SK-N-DZ (cell line): ENCODE measurements at regions not wholly inside any gene's neighbourhood (a gene's known extent, or its start where the extent isn't known, plus 50 kb on each side); places are given as distances from the start of the nearest gene placed in this dataset.
A peak's percentile ranks its signal among the peaks of the same experiment; 100 is the strongest.
"Not testable (repeated sequence)": the region's sequence is repeated elsewhere in the genome, so short reads cannot be mapped to it uniquely, and the experiment has no call there.

ENCODE experiments used
- DNase-seq: peaks from one replicate; pipeline ENCODE4 v3.0.0-alpha.2; 2015; ENCODE audit warnings: low spot score

DNA sequence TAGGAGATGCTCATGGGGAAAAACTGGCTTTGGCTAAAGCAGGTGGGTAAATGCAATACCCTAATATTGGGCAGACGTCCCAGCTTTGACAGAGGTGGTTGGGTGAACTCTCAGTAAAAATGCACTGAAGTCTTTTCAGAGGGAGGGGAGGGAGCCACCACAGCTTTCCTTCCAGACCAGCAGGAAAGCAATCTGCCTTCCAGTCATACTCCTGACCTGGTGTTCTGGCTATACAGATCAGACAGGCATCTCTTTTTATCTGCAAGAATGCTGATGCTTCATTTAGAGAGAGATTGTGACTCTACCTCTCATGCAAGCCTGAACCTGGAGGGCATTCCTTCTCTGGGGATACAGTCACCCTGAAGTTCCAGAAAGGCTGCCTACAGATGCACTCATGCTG lies 52.6 kb upstream of the ICA1 start:
- no peak for DNase-seq

DNA sequence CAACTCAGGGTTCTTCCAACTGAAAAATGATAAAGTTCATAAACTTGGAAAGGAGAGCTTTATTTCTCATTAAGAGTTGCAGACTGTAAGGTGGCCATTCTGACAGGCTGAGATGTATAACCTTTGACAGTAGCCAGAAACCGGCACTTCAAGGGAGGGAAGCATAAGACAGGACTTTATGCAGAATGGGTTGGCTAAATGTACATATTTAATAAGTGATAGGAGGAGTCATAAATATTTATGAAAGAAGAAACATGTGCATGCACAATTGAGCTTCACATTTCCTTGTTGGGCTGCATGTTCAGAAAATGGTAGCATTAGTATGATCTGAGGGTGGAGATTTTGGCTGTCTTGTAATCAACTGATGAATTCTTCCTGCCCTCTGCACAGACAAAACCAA lies 57.1 kb upstream of the ICA1 start:
- no peak for DNase-seq

DNA sequence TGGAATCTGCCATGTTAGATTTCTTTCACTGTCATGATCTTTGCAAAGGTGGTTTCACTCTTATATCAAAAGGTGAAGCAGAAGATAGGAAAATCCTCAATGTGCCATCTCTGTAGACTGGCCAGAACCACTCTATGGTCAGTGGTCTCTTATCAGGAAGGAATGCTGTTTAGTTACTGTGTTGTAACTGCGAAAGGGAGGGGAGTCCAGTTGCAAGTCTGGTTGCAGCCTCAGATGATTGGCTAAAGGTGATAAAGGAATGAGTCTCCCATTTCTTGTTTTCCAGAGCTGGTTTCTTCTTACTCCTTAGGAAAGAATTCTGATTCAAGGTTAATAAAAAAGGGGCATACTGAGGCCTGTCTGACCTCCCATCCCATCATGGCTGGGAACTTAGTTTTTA lies 58.2 kb upstream of the ICA1 start:
- no peak for DNase-seq

DNA sequence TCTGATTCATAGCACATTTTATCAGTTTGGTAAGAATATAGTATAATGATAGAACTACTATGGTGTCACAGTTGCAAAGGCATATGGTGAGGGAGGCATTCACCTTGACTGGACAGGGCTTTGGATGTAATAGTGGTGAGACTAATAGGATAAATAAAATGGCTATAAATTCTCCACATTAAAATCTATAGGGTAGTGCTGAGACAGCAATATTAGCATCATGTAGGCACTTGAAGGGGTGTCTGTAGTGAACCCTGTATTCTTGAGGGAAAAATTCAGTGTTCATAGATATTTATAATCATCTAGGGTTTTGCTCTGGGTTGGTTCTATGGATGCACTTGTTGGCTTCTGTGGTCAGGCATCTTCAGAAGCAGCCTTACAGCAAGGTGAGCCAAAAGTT lies 59.3 kb upstream of the ICA1 start:
- DNase-seq = no peak

DNA sequence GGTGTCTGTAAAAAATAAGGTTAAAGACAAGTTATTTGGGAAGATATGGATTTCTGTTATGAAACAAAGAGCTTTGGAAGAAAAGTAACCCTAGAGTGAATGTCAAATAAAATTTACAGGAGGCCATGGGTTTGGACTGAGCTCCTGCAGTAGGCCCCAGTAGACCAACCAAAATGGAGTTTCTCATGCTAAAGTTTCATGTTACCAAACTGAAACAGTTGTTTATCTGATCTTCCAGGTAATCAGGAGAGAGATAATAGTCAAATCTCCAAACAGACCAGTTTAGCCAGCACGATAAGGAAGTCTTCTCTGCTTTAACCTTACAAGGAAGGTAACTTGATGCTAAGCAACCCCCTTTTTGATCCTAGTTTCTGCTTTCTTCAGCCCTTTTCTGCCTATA lies 60.7 kb upstream of the ICA1 start:
- DNase-seq = no peak

DNA sequence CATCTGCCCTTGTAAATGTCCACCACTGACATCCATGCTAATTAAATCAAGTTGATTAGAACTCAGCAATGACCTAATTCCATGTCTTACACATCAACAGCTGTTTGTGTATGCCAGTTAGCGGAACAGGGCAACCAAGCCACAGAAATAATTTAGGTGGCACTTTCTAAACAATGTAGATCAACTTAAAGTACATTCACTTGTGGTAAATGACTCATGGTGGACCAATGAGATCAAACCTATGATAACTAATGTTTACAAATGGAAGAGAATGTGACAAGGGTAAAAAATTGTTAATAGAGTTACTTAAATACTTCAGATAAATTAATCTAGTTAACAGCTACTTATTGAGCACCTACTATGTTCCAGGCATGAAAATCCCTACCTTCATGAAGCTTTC lies 63.1 kb upstream of the ICA1 start:
- no peak for DNase-seq

DNA sequence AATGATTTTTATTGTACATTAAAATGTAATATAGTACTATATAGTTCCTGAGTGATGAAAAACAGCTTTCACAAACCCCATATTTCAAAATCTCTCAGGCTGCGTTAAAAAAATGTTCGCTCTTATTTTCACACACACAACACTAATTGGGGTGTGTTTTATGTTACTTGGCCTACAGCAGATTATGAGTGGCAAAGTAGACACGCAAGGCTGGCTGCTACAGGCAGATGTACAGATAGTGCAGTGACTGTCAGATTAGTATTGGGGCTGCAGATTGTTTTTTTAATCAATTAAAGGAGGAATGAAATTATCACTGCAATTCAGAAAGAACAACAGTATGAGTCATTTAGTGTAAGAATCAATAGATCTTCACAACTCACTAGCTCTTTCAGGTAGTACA lies 65.2 kb upstream of the ICA1 start:
- peak; percentile 93 for DNase-seq

DNA sequence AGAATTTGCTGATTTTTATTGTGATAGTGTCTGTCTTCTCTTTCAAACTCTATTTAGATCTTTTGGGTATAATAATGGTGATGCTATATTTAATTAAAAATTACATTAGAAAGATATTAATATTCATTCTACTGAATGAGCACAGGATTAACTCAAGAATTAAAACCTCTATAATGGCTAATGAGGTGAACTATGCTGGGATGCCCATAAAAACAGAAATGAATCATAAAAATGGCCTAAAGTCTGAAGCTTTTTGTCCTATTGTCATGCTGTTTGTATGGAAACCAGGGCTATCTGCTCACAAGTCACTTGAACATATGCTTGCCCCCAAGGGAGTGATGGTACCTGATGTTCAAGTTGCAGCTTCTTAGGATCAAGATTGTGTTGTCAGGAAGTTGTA lies 76.2 kb upstream of the ICA1 start:
- DNase-seq = no peak

DNA sequence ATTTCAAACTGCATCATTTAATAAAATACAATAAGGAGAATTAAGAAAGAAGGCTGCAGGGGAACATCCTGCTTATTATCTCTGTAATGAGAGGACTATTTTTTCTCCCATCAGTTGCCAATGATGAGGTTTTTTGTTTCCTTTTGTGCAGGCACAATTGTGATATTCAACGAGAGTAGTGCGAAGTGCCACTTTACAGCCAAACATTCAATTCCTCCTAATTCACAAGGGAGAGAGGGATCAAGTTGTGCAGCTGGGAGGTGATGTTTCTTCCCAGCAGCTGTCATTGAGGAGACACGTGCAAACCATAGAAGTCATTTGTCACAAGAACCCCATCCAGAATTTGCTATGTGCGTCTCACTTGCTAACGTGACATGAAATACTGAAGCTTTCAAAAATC lies 81.6 kb upstream of the ICA1 start:
- DNase-seq = no peak

DNA sequence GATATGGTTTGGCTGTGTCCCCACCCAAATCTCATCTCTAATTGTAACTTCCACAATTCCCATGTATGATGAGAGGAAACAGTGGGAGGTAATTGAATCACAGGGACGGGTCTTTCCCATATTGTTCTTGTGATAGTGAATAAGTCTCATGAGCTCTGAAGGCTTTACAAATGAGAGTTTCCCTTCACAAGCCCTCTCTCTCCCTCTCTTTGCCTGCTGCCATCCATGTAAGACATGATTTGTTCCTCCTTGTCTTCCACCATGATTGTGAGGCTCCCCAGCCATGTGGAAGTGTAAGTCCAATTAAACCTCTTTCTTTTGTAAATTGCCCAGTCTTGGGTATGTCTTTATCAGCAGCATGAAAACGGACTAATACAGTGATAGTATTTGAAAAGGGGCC lies 85.4 kb upstream of the ICA1 start:
- DNase-seq = not testable (repeated sequence)

DNA sequence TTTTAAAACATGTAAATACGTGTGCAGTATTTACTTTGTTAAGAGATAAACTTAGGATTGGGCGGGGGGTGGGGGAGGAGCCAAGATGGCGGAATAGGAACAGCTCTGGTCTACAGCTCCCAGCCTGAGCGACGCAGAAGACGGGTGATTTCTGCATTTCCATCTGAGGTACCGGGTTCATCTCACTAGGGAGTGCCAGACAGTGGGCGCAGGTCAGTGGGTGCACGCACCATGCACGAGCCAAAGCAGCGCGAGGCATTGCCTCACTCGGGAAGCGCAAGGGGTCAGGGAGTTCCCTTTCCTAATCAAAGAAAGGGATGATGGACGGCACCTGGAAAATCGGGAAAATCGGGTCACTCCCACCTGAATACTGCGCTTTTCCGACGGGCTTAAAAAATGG lies 81.8 kb upstream of the NXPH1 start:
- not testable (repeated sequence) for DNase-seq

DNA sequence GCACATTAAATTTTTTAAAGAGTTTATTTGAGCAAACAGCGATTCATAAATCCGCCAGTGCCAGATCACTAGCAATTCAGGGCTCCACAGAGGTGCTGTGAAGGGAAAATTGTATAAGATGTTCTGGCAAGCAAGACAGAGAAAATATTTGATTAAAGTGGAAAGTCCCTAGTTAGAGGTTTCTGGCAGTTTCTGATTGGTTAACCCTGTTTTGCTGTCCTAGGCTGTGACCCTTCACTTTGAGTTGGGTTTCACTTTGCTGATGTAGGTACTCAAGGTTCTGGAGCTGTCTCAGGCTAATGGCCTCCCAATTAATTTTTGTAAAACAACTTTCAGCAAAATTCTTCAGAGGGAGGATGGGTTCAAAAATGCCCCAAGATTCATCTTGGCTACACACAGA lies 79.4 kb upstream of the NXPH1 start:
- DNase-seq = no peak

DNA sequence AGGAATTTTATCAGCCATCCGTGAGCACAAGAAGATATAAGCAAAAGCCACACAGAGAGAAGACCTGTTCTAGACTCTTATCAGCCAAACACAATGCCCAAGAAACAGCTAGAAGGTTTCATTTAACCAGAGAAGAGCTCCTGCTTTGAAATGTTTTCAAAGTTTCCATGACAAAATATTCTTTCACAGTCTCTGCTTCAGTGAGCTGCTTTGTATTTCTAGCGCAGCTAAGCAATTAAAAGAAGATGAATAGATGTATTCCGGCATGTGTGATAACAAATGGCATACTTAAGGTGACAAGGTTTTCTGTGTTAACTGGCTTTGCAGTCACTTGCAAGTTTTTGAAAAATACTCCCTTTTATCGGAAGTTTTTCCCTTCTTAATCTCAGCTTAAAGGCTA lies 78.9 kb upstream of the NXPH1 start:
- no peak for DNase-seq

DNA sequence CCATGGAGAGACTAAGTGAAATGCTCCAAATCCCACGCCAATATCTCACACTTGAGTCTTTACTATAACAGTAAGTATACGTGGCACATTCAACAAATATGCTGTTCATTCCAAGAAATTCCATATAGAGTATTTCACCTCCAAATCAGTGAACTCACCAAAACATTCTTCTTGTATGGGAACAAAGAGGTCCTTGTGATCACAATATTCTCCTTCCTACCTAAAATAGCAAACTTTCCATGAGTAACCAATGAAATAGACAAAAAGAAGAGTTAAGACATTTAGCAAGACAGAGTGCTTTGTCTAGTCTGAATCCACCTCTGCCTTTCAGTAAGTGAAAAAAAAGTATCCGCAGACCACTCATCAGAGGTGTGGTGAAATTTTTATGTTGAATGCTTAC lies 77.3 kb upstream of the NXPH1 start:
- DNase-seq = no peak

DNA sequence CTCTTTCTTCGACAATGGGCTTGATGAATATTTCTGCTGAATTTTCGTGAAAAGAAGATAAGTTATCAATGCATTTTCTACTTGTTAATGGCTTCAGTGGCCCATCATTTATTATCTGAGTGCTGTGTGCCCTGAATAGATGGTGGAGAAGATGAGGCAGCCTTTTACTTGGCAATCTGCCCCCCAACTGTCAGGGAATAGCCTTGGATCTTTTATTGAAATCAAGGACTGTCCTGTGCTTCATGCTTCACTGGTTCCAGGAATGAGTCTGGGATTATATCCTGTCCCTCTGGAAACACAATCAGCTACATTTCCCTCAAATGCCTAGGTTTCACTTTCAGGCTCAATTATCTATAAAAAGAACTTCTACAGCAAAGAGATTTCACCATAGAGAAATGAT lies 75.9 kb upstream of the NXPH1 start:
- DNase-seq = peak; percentile 92

DNA sequence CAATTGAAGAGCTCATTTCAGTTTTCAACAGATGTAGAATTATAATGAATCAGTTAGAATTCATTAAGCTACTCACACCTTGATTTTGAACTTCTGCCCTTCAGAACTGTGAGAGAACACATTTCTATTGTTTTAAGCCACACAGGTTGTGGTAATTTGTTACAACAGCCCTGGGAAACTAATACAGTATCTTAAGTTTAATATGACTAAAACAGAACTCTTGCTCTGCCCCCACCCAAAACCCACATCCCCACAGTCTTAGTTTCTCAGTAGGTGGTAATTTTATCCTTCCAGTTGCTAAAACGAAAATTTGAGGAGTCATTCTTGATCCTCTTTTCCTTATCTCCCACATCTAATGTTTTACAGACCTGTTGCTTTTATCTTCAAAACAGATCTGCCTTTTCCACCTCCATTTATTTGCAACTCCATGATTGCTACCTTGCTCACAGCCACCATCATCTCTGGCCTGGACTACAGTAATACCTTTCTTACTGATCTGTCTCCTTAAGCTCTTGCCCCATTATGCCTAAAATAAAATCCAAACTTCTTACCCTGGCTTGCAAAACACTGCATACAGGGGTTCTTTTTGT lies 72.8 kb upstream of the NXPH1 start:
- no peak for DNase-seq

DNA sequence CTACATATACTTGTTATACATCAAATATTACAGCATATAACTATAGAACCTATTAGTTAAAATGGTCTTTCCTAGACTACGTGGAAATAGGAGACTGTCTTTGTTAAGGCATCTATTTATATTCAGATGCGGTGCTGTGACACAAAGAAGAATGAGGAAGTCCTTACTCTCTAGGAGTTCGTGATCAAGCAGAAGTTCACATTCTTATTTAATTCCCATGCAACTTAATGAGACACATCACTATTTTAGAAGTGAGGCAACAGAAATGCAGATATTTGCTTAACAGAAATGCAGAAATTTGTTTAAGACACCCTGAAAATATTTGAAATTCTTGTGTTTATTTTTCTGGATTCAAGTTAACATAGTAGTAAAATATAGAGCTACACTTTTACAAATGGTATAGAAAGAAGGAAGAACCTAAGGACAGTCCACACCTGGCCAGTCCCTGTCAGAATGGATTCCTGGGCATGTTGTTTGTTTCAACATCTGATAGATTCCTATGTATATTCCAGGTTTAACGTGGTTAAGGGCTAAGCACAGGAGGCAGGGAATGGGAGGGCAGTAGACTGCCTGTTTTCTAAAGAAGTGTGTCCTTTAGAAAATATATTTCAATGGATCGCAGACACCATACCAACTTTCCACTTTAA lies 70.6 kb upstream of the NXPH1 start:
- DNase-seq = no peak

DNA sequence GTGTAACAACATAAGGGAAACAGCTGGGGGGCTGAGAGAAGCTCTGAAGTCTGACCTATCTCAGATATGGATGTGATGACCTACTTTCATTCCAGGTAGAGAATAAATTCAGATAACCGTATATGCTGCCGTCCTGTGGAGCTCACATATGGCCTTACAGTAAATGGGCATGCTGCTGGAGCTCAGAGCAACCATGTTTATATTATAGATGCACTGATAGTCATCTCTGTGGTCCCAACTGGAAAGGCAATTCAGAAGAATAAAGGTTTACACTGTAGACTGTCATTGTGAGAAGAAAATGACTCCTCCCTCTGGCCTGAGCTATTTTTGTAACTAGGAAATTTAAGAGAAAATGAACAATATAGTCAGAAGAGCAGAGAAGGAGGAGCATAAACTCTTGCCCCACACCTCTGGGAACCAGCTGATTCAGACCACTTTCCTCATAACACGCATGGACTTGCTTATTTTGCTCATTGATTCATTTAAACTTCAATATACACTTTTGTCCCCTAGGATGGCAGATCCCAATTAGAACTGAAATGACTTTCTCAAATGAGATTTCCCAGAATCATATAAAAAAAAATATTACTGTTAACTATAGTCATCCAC lies 69.9 kb upstream of the NXPH1 start:
- peak; percentile 67 for DNase-seq

DNA sequence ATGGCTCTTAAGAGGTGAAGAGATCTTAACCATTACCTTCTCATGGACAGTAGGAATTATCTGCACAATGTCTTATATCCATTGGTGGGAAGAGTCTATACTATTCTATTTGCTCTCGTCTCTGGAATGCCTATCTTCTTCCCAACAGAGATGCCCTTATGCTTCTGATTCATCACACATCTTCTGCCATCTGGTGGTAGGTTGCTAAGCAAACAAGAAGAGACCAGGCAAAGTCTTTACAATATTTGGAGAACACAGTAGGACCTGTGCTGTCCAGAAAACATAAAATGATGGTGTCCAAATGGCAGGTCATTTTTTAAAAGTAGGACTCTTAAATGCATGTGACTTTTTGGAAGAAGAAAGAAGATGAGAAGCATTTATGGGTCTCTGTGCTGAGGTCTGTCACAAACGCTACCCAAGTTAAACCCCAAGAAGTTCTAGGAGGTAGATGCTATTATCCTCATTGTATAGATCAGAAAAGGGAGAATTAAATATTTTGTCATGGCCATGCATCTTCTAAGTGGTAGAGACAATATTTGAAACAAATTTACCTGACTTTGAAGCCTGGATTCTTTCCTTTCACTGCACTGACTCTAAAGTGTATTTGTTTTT lies 67.8 kb upstream of the NXPH1 start:
- DNase-seq = peak; percentile 76

DNA sequence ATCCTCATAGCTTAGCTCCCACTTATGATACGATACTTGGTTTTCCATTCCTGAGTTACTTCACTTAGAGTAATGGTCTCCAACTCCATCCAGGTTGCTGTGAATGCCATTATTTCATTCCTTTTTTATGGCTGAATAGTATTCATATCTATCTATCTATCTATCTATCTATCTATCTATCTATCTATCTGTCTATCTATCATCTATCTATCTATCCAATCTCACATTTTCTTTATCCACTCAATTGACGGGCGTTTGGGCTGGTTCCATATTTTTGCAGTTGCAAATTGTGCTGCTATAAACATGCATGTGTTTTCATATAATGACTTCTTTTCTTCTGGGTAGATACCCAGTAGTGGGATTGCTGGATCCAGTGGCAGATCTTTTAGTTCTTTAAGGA lies 65.4 kb upstream of the NXPH1 start:
- DNase-seq = not testable (repeated sequence)

DNA sequence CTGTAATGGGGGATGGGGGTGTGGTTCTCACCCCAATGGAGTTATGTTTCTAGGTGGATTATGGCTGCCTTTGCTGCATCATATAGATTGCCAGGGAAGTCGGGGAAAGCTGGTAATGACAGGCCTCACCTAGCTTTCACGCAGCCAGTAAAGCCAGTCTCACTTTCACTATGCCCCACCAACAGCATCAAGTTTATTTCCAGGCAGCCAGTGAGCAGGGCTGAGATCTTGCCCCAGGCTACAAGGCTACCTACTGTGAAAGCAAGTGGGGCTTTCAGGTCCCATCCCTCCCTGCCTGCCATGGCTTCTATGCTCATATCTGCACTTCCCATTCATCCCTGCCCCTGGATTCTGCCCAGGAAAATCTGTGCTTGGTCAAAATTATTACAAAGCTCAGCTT lies 61.7 kb upstream of the NXPH1 start:
- DNase-seq = no peak

DNA sequence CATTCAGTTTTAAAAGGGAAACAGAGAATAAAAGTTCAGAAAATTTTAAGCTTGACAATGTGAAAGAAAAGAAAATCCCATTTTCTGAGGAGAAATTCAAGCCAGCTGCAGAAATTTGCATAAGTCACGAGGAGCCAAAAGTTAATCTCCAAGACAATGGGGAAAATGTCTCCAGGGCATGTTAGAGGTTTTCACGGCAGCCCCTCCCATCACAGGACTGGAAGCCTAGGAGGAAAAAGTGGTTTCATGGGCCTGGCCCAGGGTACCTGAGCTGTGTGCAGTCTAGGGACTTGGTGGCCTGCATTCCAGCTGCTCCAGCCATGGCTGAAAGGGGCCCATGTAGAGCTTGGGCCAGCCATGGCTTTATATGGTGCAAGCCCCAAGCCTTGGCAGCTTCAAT lies 59.6 kb upstream of the NXPH1 start:
- DNase-seq = no peak

DNA sequence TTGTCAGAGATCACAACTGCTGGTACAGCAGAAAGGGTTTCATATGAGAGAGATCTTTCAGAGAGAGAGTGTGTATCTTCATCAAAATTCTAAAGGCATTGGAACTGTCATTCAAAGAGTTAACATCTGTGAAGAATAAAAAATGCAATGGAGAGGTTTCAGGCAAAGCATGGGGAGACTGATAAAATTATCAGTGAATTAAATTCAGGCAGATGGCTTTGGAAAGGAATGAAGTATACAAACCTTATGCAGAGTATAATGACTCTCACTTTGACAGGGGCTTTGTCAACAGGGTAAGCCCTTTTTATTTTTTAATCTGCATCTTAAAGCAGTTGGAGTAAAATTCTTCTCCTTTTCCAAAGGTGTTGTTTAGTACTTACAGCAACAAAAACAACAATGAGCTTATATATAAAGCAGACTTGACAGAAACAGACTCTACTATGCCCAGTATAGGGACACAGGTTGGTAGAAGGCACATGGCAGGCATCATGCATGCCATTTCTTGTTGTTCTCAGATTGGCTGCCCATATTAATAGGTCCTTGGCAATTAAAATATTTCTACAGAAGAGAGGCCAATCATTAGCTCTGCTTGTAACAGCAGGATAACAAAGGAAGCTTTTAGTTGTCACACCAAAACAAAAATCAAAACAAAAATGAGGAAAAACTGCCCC lies 54.9 kb upstream of the NXPH1 start:
- no peak for DNase-seq
